GM21576 (cell line): ENCODE measurements at regions not wholly inside any gene's neighbourhood (a gene's known extent, or its start where the extent isn't known, plus 50 kb on each side); places are given as distances from the start of the nearest gene placed in this dataset.

Experiments used
- ATAC-seq: cut with Tn5 transposase; IDR thresholded peaks from one replicate; pipeline ENCODE4 v1.9.1; 2021; ENCODE audit warnings: mild to moderate bottlenecking, moderate library complexity; ENCODE audit not compliant: unreplicated experiment

DNA sequence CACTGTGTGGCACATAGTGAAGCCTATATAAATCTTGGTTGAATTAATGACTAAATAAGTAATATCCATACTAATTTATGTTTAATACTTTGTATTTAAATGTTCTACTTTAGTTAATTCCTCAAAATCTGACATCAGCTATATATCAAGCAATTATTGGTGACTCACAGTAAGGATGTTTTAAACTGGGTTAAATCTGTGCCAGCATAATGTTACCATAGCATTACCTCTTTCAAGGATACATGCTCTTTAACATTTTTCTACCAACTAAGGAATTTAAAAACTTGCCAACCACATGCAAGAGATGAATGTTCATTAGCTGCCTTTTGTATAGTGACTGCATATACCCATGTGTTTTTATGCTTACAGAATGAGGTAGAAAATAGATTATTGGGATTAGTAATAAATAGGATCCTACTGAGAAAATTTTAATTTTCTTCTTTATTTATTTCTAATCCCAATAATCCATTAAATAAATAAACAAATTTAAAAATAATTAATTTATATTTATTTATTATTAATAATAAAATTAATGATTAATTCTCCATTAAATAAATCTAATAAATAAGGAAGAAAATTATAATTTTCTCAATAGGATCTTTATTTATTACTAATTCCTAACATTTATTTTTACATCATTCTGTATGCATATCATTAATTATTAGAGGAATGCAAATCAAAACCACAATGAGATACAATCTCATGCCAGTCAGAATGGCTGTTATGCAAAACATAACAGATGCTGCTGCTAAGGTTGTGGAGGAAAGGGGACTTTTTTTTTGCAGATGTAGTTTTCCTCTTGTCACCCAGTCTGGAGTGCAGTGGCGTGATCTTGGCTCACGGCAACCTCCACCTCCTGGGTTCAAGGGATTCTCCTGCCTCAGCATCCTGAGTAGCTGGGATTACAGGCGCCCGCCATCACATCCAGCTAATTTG lies 410.7 kb upstream of the DSEL start:
- ATAC-seq: no peak

DNA sequence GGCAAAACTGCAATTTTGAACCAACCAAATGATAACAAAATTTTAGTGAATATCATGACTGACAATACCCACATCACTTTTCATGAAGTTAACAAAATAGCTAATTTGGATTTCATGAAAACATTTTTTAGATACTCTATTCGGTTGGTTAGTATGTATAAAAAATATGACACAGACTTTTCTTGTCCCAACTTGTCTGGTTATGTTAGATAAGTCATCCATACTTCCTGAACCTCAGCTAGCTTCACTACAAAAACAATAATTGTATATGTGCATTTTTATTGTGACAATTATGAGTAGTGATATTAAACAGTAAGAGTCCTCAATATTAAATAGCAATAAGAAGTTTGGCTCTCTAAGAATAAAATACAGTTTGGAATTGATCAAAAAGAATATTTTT lies 408.1 kb upstream of the DSEL start:
- ATAC-seq: no peak

- no peak for ATAC-seq
Measured at GRCh38 chr18:67919316-67919715, 402.8 kb upstream of the DSEL start.

DNA sequence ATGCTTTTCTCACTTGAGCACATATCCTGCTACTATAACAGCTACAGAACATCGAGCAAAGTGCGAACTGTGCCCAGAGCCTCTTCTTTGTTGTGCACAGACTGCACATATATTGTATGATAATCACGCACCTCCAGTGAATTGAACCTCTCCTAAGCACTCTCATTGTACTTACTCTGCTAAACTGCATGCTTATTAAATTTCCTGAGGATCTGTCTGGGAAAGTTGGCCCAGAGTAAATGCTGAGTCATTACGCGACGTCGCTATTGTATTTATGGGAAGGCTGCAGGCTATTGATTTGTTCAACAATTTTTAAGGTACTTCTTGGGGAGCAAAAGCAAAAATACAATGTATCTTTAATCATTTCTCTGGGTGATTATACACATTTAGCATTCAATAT lies 399.6 kb upstream of the DSEL start:
- no peak for ATAC-seq

DNA sequence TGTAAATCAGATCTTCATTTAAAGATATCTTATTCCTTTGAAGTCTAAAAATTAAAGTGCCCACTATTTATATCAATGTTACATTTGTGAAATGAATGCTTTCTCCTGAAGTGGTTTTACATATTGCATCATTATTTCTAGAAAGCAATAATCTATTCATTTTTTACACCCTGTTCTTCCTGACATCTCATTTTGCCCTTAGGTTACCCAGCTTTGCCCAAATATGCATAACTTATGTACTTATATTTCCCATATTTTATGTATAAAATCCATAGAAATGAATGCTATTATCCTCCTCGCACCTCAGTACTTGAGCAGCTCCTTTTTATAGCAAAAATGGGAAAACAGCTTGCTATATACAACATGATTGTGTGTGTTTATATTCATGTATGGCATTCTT lies 396.5 kb upstream of the DSEL start:
- ATAC-seq: no peak

- no peak for ATAC-seq
Measured at GRCh38 chr18:67901573-67901972, 385.1 kb upstream of the DSEL start.

DNA sequence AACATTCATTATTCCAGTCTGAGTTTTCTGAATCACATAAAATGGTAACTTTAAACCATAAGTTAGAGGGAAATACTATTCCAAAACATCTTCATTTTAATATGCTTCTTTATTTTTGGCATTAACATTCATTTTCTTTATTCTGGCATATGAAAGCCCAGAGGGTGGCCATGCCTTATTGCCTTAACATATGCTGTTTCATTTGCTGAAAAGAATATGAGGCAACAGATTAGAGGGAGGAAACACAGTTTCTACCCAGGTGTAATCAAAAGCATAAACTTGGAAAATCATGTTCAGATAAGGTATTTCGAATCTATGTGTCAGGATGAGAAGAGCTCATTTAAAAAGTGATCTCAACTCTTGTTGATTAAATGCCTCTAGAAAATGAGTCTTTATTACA lies 379.9 kb upstream of the DSEL start:
- no peak for ATAC-seq

DNA sequence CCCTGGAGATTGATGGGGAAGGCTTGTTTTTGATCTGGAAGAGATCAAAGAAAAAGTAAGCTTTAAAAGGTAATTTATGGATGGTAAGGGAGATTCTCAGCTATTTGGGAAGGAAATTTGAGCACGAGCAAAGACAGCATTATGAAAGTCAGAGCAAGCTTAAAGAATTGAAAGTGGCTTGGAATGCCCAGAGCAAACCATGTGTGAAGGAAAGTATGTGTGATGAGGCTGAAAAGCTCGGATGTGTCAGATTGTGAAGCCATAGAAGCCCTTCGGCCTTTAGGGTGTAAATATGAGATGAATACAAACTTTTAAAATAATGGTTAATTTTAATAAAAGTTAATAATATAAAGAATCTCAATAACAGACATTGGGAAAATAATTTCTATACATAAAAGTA lies 377.4 kb upstream of the DSEL start:
- ATAC-seq: no peak

DNA sequence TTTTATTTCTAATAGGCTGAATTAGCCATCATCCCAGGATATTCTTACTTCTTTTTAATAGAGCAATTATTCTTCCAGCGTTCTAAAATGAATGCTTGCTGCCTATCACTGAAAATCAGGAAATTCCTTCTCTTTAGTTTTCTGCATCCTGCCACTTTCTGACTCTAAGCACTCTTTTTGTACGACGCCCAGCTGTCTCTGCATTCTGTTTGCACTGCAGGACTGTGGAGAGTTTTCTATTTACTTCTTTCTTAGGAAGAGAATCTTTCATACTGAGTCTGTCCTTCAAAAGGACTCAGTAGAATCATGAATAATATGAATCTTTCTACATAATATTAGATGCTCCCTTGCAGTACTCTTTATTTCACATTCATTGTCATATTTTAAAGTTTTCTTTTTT lies 360.4 kb upstream of the DSEL start:
- ATAC-seq: no peak

- ATAC-seq: no peak
Measured at GRCh38 chr18:67875944-67876343, 359.4 kb upstream of the DSEL start.

DNA sequence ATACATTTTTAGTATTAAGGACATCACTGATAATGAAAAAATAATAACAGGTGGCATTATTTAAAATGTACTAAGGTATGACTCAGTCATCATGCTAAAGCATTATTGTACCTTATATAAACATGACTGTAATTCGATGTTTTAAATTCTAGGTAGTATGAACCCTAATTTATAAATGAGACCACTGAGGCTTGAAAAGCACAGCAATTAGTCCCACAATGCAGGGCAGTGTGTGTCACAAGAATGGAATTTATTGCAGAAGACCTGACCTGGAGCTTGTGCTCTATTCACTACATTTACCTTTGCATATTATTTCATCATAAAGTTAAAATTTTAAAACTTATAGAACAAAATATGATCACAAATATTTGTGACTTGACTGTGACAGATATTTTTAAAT lies 358.5 kb upstream of the DSEL start:
- ATAC-seq: no peak

DNA sequence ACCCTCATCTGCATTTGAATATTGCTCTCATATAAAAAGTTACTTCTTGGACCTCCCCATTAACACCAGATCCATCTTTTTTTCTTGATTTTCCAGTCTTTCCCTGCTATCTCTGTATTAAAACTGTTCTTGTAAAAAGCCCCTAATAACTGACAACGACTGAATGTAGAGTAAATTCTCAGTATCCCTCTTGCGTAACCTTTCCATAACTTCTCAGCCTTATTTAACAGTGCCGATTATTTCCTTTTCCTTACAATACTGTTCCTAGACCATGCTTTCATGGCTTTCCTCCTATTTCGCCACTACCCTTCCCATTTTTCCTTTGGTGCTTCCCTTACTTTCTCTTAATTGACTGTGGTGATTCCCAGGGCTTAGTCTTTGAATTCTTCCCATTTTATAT lies 348.9 kb upstream of the DSEL start:
- ATAC-seq: no peak

- ATAC-seq: no peak
Measured at GRCh38 chr18:67864677-67865340, 348.3 kb upstream of the DSEL start.

DNA sequence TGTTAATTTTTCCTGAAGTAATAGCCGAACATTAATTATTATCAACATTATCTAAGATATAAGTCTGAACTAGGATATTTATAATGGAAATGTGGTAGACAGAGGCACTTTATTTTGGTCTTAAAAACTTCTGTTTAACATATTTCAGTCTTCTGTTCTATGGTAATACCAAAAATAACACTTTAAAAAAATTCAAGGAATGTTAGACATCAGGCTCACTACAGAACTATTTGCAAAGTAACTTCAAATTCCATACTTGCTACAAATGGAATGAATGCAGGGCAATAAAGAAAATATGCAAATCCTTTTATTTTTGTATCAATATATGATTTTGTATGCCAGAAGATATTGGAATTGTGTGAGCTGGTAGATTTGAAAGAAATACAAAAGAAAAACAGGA lies 345.5 kb upstream of the DSEL start:
- ATAC-seq: no peak

DNA sequence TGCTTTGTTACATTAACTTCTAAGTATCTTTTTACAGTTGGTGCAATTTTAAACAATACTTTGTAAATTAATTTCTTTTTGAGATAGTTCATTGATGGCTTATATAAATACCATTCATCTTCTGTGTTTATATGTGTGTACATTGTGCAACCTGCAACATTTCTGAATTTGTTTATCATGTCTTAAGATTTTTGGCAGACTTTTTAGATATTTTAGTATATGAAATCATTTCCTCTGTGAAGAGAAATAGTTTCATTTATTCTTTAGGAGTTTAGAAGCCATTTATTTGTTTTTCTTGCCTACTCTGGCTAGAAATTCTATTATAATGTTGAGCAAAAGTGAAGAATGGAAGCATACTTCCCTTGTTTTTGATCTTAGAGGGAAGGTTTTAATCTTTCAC lies 337.8 kb upstream of the DSEL start:
- ATAC-seq: no peak

- no peak for ATAC-seq
Measured at GRCh38 chr18:67846422-67847098, 330.0 kb upstream of the DSEL start.

GRCh38 chr18:67845035-67845434 lies 328.5 kb upstream of the DSEL start:
- ATAC-seq: no peak

DNA sequence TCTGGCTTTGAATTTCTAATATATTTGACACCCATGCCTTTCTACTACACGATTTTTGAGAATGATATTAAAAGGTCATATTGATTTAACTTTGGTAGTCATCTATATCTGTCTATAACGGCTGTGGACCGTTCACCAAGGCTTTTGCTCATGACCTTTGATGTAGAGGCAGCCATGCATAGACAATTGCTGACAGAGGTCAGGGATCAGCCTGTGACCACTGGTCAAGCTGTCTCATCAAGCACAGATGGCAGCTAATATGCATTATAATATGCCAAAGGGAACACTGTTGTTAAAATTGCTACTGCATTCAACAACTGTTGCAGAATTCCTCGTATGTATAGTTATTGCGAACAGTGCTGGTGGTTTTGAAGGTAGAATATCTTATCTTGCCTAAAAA lies 323.9 kb upstream of the DSEL start:
- no peak for ATAC-seq

DNA sequence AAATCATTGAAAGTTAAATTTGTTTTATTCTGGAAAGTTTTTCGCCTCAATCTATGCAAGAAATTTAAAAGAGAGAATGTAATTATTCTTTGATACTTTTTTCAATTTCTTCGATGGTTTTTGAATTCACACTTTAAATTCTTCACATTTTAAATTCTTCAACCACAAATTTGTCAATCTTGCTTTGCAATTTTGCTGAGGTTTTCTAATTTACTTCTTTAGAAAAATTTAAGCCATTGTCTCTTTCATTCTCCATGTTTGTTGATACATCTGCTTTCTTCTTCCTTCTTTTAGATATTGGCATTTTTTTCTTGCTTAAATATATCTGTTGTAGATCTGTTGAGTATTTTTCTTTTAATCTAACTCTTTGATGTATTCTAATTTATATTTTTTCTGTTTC lies 301.9 kb upstream of the DSEL start:
- ATAC-seq: no peak

DNA sequence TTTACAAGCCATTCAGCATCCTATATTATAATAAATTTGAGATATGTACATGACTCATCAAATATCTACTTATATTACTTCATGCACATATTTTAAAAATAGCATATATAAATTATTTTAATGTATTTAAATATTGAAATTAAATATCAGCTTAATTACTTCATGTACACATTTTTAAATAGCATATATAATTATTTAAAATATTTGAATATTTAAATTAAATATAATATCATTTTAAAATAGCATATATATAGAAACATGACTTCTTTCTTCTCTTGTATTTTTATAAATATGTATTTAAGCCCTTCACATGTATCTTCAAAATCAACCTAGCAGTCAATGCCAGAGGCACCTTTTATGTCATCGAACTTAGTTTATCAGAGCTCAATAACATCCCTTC lies 298.8 kb upstream of the DSEL start:
- ATAC-seq: no peak

DNA sequence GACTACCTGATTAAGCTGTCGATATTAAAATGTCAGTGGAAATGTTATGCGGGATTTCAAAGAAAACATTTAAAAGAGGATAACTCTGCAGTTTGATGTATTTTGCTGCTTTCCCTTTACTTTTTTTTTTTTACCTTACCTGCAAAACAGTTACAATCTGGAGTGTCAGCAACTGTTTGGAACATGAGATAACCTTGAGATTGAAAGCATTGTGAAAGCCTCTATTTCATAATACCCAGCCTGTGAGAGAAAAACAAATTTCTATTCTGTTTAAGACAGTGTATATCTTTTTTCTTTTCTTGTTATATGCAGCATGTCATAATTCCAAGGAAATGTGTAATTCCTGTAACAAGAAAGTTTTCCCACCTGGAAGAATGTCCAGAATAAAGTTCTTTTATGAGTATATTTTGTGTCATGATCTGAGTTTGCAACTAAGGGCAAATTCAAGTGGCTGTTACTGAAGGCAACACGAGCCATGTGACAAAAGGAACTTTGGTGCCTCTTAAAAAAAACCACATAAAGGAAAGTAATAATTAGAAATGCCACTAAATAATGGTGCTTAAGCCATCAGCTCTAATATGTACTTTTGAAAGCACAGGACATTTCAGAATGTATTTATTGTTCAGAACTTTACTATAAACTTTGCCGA lies 297.0 kb upstream of the DSEL start:
- no peak for ATAC-seq
